Choroid plexus epithelial cell (primary cell): ENCODE measurements at regions not wholly inside any gene's neighbourhood (a gene's known extent, or its start where the extent isn't known, plus 50 kb on each side); places are given as distances from the start of the nearest gene placed in this dataset.

Source experiments
- DNase-seq: peaks from one replicate; pipeline ENCODE4 v3.0.0-alpha.2; 2010; ENCODE audit warnings: low read depth
- H3K4me3 ChIP-seq: 2 replicates; pipeline ENCODE4 v1.5.1; 2011; ENCODE audit warnings: low read depth, mild to moderate bottlenecking, control low read depth, low read length, moderate library complexity
- CTCF ChIP-seq: conservative IDR thresholded peaks from 2 replicates; pipeline ENCODE4 v1.5.1; 2011; ENCODE audit warnings: low read depth, mild to moderate bottlenecking, control low read depth, inconsistent platforms, low read length, moderate library complexity

GRCh38 chr11:82586581-82586980 is 147.1 kb downstream of the FAM181B start:
- DNase-seq: no peak
- H3K4me3 ChIP-seq: no peak overlapping the region
- no peak for TF ChIP-seq CTCF

- no peak overlapping the region for H3K4me3 ChIP-seq
- DNase-seq: no peak
- TF ChIP-seq CTCF: no peak
Measured at GRCh38 chr11:82577246-82577645, 156.4 kb downstream of the FAM181B start.

- DNase-seq: no peak
- TF ChIP-seq CTCF: no peak
- H3K4me3 ChIP-seq: no peak overlapping the region
Measured at GRCh38 chr11:82560836-82561235, 172.8 kb downstream of the FAM181B start.

GRCh38 chr11:82559609-82560008 is 174.1 kb downstream of the FAM181B start:
- no peak overlapping the region for H3K4me3 ChIP-seq
- TF ChIP-seq CTCF: no peak
- DNase-seq: no peak

- H3K4me3 ChIP-seq: no peak overlapping the region
- DNase-seq: no peak
- TF ChIP-seq CTCF: no peak
Measured at GRCh38 chr11:82557274-82557673, 176.4 kb downstream of the FAM181B start.

- no peak overlapping the region for H3K4me3 ChIP-seq
- TF ChIP-seq CTCF: no peak
- no peak for DNase-seq
Measured at GRCh38 chr11:82556210-82556609, 177.5 kb downstream of the FAM181B start.

- TF ChIP-seq CTCF: no peak
- H3K4me3 ChIP-seq: no peak overlapping the region
- DNase-seq: no peak
Measured at GRCh38 chr11:82546661-82547557, 186.8 kb downstream of the FAM181B start.
